Lower leg skin (tissue), 3 donors: ENCODE measurements at regions not wholly inside any gene's neighbourhood (a gene's known extent, or its start where the extent isn't known, plus 50 kb on each side); places are given as distances from the start of the nearest gene placed in this dataset.

Experiments used
- CTCF ChIP-seq, 3 donors: fragments of 450-650 bp; IDR thresholded peaks; one replicate each; pipeline ENCODE4 v1.5.1; 2016; ENCODE audit warnings: antibody characterized with exemption in 3 of 3, mild to moderate bottlenecking in 3 of 3, moderate library complexity in 2 of 3
- POLR2A ChIP-seq, 2 donors: fragments of 450-650 bp; IDR thresholded peaks; one replicate each; pipeline ENCODE4 v1.6.1; 2016 to 2017; ENCODE audit warnings: antibody characterized with exemption in 2 of 2, mild to moderate bottlenecking in 1 of 2, moderate library complexity in 1 of 2

- TF ChIP-seq POLR2A (IDR thresholded peaks at IDR 0.05) = no peak
- TF ChIP-seq CTCF (IDR thresholded peaks at IDR 0.05) = no peak
Observed at GRCh38 chr12:3973973-3974644, 100.9 kb upstream of the PARP11 start.
